ENCODE measurements at regions not wholly inside any gene's neighbourhood (a gene's known extent, or its start where the extent isn't known, plus 50 kb on each side); places are given as distances from the start of the nearest gene placed in this dataset.

- TF ChIP-seq CTCF (IDR thresholded peaks at IDR 0.05), result no peak
- TF ChIP-seq POLR2A (IDR thresholded peaks at IDR 0.05), result no peak
Observed at GRCh38 chr6:170090561-170090960, 200.3 kb downstream of the DLL1 start.
